ENCODE measurements at regions not wholly inside any gene's neighbourhood (a gene's known extent, or its start where the extent isn't known, plus 50 kb on each side); places are given as distances from the start of the nearest gene placed in this dataset.
A peak's percentile ranks its signal among the peaks of the same experiment; 100 is the strongest.

- Histone ChIP-seq H3K9me3 (ENCODE audit: control insufficient read depth in 2 of 3, insufficient read depth in 1 of 3, low read length in 3 of 3) (no peaks in the 10 kb centered on the region), H3K27me3 (ENCODE audit: control insufficient read depth, insufficient read depth, low read length) (no peaks in the 10 kb centered on the region), H3K4me1 (ENCODE audit: control insufficient read depth in 2 of 3, insufficient read depth in 2 of 3, low read depth in 1 of 3, low read length in 3 of 3) (no peaks in the 10 kb centered on the region), H3K9ac (ENCODE audit: low read length in 3 of 3) (no peak overlapping the region), H3K4me3 (ENCODE audit: low read length in 3 of 3) (no peak overlapping the region), H3K27ac (ENCODE audit: low read depth in 2 of 2, low read length in 2 of 2) (no peak overlapping the region), H3K36me3 (ENCODE audit: control insufficient read depth in 2 of 3, insufficient read depth in 3 of 3, low read length in 3 of 3) (no peaks in the 10 kb centered on the region)
- FAIRE-seq (no peak), DNase-seq (no peak)
- TF ChIP-seq, protein P1, sequence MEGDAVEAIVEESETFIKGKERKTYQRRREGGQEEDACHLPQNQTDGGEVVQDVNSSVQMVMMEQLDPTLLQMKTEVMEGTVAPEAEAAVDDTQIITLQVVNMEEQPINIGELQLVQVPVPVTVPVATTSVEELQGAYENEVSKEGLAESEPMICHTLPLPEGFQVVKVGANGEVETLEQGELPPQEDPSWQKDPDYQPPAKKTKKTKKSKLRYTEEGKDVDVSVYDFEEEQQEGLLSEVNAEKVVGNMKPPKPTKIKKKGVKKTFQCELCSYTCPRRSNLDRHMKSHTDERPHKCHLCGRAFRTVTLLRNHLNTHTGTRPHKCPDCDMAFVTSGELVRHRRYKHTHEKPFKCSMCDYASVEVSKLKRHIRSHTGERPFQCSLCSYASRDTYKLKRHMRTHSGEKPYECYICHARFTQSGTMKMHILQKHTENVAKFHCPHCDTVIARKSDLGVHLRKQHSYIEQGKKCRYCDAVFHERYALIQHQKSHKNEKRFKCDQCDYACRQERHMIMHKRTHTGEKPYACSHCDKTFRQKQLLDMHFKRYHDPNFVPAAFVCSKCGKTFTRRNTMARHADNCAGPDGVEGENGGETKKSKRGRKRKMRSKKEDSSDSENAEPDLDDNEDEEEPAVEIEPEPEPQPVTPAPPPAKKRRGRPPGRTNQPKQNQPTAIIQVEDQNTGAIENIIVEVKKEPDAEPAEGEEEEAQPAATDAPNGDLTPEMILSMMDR (IDR thresholded peaks at IDR 0.05; ENCODE audit: borderline replicate concordance, extremely low read depth, insufficient read depth), result no peak
- intact Hi-C loops (cut with DNase I), result no loop called here
Observed at GRCh38 chr11:81674211-81674610, 1059.5 kb downstream of the FAM181B start.

GRCh38 chr11:81673001-81673400, 1060.7 kb downstream of the FAM181B start:
- FAIRE-seq, result no peak

GRCh38 chr11:81669935-81670543, 1063.6 kb downstream of the FAM181B start:
- intact Hi-C loops (cut with DNase I), result no loop called here
- TF ChIP-seq, protein P1 (IDR thresholded peaks at IDR 0.05; ENCODE audit: borderline replicate concordance, extremely low read depth, insufficient read depth), result no peak
- no peaks in the 10 kb centered on the region for H3K36me3 ChIP-seq (ENCODE audit: control insufficient read depth in 2 of 3, insufficient read depth in 3 of 3, low read length in 3 of 3)
- H3K4me3 ChIP-seq (ENCODE audit: low read length in 3 of 3), result no peak overlapping the region
- no peaks in the 10 kb centered on the region for H3K27me3 ChIP-seq (ENCODE audit: control insufficient read depth, insufficient read depth, low read length)
- FAIRE-seq, result no peak
- no peaks in the 10 kb centered on the region for H3K4me1 ChIP-seq (ENCODE audit: control insufficient read depth in 2 of 3, insufficient read depth in 2 of 3, low read depth in 1 of 3, low read length in 3 of 3)
- no peak overlapping the region for H3K27ac ChIP-seq (ENCODE audit: low read depth in 2 of 2, low read length in 2 of 2)
- DNase-seq, result no peak
- H3K9ac ChIP-seq (ENCODE audit: low read length in 3 of 3), result no peak overlapping the region
- no peaks in the 10 kb centered on the region for H3K9me3 ChIP-seq (ENCODE audit: control insufficient read depth in 2 of 3, insufficient read depth in 1 of 3, low read length in 3 of 3)

More at GRCh38 chr11:81673001-81673400, 1060.7 kb downstream of the FAM181B start:
- Histone ChIP-seq H3K4me3 (ENCODE audit: low read length in 3 of 3) (no peak overlapping the region), H3K27ac (ENCODE audit: low read depth in 2 of 2, low read length in 2 of 2) (no peak overlapping the region), H3K9ac (ENCODE audit: low read length in 3 of 3) (no peak overlapping the region), H3K4me1 (ENCODE audit: control insufficient read depth in 2 of 3, insufficient read depth in 2 of 3, low read depth in 1 of 3, low read length in 3 of 3) (no peaks in the 10 kb centered on the region), H3K27me3 (ENCODE audit: control insufficient read depth, insufficient read depth, low read length) (no peaks in the 10 kb centered on the region), H3K36me3 (ENCODE audit: control insufficient read depth in 2 of 3, insufficient read depth in 3 of 3, low read length in 3 of 3) (no peaks in the 10 kb centered on the region), H3K9me3 (ENCODE audit: control insufficient read depth in 2 of 3, insufficient read depth in 1 of 3, low read length in 3 of 3) (no peaks in the 10 kb centered on the region)
- TF ChIP-seq, protein P1 (IDR thresholded peaks at IDR 0.05; ENCODE audit: borderline replicate concordance, extremely low read depth, insufficient read depth), result no peak
- intact Hi-C loops (cut with DNase I), result no loop called here
- DNase-seq, result no peak

DNA sequence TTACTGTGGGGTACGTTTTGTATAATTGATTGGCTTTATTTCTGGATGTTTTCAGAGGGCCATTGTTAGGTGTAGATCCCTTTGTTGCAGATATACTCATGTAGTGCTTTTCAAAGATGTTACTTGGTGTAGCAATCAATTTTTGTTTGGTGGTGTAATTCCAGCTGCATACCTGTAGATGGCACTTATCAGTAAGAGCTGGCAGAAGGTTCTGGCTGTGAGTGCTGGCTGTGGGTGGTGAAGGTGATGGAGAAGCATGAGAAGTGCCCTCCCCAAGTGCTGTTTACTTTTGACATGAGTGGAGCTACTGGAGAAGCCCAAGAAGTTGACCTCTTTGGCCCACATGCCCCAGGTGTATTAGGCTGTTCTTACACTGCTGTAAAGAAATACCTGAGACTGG, 1074.9 kb downstream of the FAM181B start:
- Histone ChIP-seq H3K9me3 (ENCODE audit: control insufficient read depth in 2 of 3, insufficient read depth in 1 of 3, low read length in 3 of 3) (no peaks in the 10 kb centered on the region), H3K27me3 (ENCODE audit: control insufficient read depth, insufficient read depth, low read length) (no peaks in the 10 kb centered on the region), H3K4me1 (ENCODE audit: control insufficient read depth in 2 of 3, insufficient read depth in 2 of 3, low read depth in 1 of 3, low read length in 3 of 3) (no peaks in the 10 kb centered on the region), H3K27ac (ENCODE audit: low read depth in 2 of 2, low read length in 2 of 2) (no peak overlapping the region), H3K4me3 (ENCODE audit: low read length in 3 of 3) (no peak overlapping the region), H3K9ac (ENCODE audit: low read length in 3 of 3) (no peak overlapping the region), H3K36me3 (ENCODE audit: control insufficient read depth in 2 of 3, insufficient read depth in 3 of 3, low read length in 3 of 3) (no peaks in the 10 kb centered on the region)
- TF ChIP-seq, protein P1 (IDR thresholded peaks at IDR 0.05; ENCODE audit: borderline replicate concordance, extremely low read depth, insufficient read depth), result peak; percentile 8
- intact Hi-C loops (cut with DNase I), result no loop called here
- DNase-seq (peak in 1 of 5 donors; percentile 11), FAIRE-seq (no peak)
